ENCODE measurements at regions not wholly inside any gene's neighbourhood (a gene's known extent, or its start where the extent isn't known, plus 50 kb on each side); places are given as distances from the start of the nearest gene placed in this dataset.

DNA sequence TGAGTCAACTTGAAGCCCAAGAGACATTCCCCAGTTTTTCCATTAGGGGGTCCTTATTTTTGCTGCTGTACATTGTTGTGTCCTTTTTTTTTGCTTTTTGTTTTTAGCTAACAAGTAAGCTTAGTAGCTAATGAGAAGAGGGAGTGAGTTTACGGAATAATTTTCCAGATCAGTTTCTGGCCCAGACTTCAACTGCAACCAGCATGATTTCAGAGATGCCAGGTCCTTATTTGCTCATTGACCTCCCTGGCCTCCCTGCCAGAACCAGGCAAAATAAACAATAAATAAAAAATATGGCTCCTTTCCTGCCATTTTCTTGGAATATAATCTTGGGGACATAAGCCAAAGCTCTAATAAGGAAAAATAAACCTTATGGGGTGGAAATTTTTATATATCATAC is 185.9 kb downstream of the FAT3 start:
- no peak overlapping the region for H3K4me3 Mint-ChIP-seq
- H3K27me3 Mint-ChIP-seq, result no peaks in the 10 kb centered on the region
- no peaks in the 10 kb centered on the region for H3K9me3 Mint-ChIP-seq
- no peaks in the 10 kb centered on the region for H3K4me1 Mint-ChIP-seq
- no peak overlapping the region for H3K27ac Mint-ChIP-seq
- CTCF ChIA-PET, result no interaction called here
- DNase-seq, result no peak
- no peaks in the 10 kb centered on the region for H3K36me3 Mint-ChIP-seq

- Mint-ChIP-seq H3K4me3 (no peak overlapping the region), H3K27me3 (no peaks in the 10 kb centered on the region), H3K4me1 (no peaks in the 10 kb centered on the region), H3K36me3 (no peaks in the 10 kb centered on the region), H3K27ac (no peak overlapping the region), H3K9me3 (no peaks in the 10 kb centered on the region)
- CTCF ChIA-PET, result no interaction called here
- no peak for DNase-seq
These were observed 186.8 kb downstream of the FAT3 start for GRCh38 chr11:92411431-92411830.

DNA sequence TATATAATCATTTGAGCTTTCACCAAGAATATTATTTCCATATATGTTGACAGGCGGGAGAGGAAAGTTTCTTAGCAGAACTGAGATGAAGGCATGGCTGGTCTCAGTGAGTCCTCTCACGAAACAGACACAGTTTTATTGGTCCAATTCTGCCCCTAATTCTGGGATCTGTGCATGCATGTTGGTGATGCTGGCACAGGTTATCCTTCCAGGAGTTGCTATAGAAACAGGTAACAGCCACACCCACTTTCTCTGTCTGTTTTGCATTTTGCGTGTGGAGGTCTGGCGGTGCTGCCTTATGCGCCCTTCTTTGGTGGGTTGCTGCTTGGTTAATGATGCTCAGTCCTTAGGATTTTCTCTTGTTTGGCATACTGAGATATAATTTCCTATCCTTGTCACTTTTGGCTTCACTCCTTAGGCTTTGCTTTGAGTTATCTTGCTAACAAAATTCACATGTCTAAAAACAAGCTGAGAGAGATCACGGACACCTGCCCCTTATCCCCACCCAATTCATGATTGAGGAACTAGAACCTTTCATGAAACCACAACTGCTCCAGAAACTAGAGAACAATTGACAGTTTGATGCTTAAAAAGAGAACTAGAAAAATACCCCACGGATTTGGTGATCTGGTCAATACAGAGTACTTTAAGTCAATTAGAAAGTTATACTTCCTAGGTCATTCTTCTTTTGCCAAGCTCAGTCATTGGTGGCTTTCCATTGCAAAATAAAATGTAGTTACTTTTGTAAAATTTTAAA is 189.3 kb downstream of the FAT3 start:
- CTCF ChIA-PET, result no interaction called here
- Mint-ChIP-seq H3K4me1 (no peaks in the 10 kb centered on the region), H3K27me3 (no peaks in the 10 kb centered on the region), H3K4me3 (no peak overlapping the region), H3K9me3 (no peaks in the 10 kb centered on the region), H3K36me3 (no peaks in the 10 kb centered on the region), H3K27ac (no peak overlapping the region)
- no peak for DNase-seq

- H3K27me3 Mint-ChIP-seq, result no peaks in the 10 kb centered on the region
These were observed 192.5 kb downstream of the FAT3 start for GRCh38 chr11:92416971-92417725.

GRCh38 chr11:92423115-92424034 is 198.8 kb downstream of the FAT3 start:
- no peak for DNase-seq
- Mint-ChIP-seq H3K27ac (no peak overlapping the region), H3K27me3 (no peaks in the 10 kb centered on the region), H3K4me1 (no peaks in the 10 kb centered on the region), H3K36me3 (no peaks in the 10 kb centered on the region), H3K4me3 (no peak overlapping the region), H3K9me3 (peaks cover 2% of the 10 kb centered on the region)
- CTCF ChIA-PET, result no interaction called here

More at GRCh38 chr11:92416971-92417725, 192.5 kb downstream of the FAT3 start:
- CTCF ChIA-PET, result no interaction called here
- Mint-ChIP-seq H3K9me3 (no peaks in the 10 kb centered on the region), H3K36me3 (no peaks in the 10 kb centered on the region), H3K4me1 (no peaks in the 10 kb centered on the region), H3K4me3 (no peak overlapping the region), H3K27ac (no peak overlapping the region)
- no peak for DNase-seq

DNA sequence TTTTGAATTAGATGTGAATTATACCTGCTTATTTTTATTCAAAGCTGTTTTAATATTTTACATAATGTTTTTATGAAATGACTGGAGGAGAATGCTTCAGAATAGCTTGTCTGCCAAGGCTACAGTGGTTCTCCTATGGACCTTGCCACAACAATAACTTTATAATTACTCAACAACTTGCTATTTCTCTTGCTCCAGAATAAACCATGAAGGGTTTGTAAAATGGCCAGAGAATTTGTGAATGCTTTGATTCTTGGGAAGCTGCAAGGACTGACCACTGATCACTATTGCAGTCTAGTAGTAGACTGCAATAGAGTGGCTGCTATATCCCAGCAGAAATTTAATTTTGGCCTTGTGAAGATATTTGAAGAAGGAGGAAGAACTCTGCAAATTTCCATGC is 199.7 kb downstream of the FAT3 start:
- H3K9me3 Mint-ChIP-seq, result peaks cover 5% of the 10 kb centered on the region
- H3K27ac Mint-ChIP-seq, result no peak overlapping the region
- no peaks in the 10 kb centered on the region for H3K4me1 Mint-ChIP-seq
- H3K4me3 Mint-ChIP-seq, result no peak overlapping the region
- no peak for DNase-seq
- no peaks in the 10 kb centered on the region for H3K27me3 Mint-ChIP-seq
- CTCF ChIA-PET, result interaction anchor here (0.6 kb wide), 1 partner anchor 56 kb away, joined by 3 read pairs; no protein-coding TSS in a partner anchor
- H3K36me3 Mint-ChIP-seq, result no peaks in the 10 kb centered on the region

GRCh38 chr11:92425127-92425526 is 200.5 kb downstream of the FAT3 start:
- H3K36me3 Mint-ChIP-seq, result no peaks in the 10 kb centered on the region
- H3K4me1 Mint-ChIP-seq, result no peaks in the 10 kb centered on the region
- CTCF ChIA-PET, result no interaction called here
- H3K4me3 Mint-ChIP-seq, result no peak overlapping the region
- peaks cover 5% of the 10 kb centered on the region for H3K9me3 Mint-ChIP-seq
- DNase-seq, result no peak
- H3K27me3 Mint-ChIP-seq, result no peaks in the 10 kb centered on the region
- no peak overlapping the region for H3K27ac Mint-ChIP-seq

- no peaks in the 10 kb centered on the region for H3K36me3 Mint-ChIP-seq
- peaks cover 6% of the 10 kb centered on the region for H3K9me3 Mint-ChIP-seq
- CTCF ChIA-PET, result no interaction called here
- no peaks in the 10 kb centered on the region for H3K4me1 Mint-ChIP-seq
- H3K4me3 Mint-ChIP-seq, result no peak overlapping the region
- no peak for DNase-seq
- H3K27ac Mint-ChIP-seq, result no peak overlapping the region
- H3K27me3 Mint-ChIP-seq, result no peaks in the 10 kb centered on the region
These were observed 207.9 kb downstream of the FAT3 start for GRCh38 chr11:92432515-92432914.

DNA sequence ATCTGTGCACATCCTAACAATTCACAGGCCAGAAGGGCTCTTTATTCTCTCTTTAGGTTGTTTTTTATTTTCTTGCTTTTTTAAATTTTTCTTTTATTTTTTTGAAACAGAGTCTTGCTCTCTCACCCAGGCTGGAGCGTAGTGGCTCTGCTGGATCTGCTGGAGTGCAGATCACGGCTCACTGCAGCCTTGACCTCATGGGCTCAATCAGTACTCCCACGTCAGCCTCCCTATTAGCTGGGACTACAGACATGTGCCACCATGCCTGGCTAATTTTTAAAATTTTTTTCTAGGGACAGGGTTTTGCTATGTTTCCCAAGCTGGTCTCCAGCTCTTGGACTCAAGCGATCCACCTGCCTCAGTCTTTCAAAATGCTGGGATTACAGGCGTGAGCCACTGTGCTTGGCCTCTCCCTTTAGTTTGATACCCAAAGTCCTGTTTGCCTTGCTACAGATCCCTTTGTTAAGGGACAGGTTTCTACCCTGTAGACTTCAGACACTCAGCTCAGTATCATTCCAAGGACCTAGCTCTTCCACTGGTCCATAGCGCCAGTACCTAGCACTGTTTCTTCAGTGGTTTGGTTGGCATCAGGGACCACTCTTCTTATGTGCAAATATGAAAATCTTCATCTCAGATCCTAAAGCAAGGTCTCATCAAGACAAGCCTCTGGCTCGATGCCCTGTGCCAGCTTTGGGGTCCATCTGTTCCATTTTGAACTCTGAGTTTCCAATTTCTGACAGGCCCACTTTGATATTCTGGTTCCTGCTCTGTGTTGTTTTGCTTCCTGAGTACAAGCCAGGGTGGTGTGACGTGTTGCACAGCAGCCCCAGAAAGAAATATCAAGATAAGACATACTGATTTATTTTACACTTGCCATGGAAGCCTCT is 211.7 kb downstream of the FAT3 start:
- Mint-ChIP-seq H3K27me3 (no peaks in the 10 kb centered on the region), H3K27ac (no peak overlapping the region), H3K4me1 (no peaks in the 10 kb centered on the region), H3K9me3 (peaks cover 3% of the 10 kb centered on the region), H3K36me3 (no peaks in the 10 kb centered on the region), H3K4me3 (no peak overlapping the region)
- CTCF ChIA-PET, result no interaction called here
- DNase-seq, result no peak

DNA sequence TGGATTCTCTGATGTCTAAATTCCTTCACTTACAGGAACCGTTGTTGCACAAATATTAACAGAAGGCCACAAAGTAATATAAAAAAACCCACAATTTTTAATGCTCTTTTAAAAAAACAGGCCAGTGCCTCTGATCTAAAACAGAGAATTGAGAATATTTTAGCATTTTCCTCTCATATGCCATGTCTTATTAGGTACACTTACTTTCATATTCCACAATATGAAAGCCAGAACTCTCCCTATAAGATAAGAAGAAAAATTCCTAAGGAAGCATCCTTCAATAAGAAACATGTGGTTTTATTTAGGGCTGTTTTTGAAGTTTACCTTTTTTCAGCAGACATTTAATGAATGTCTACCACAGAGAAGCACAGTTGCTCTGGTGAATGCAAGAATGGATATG is 214.5 kb downstream of the FAT3 start:
- no peaks in the 10 kb centered on the region for H3K4me1 Mint-ChIP-seq
- no peak overlapping the region for H3K27ac Mint-ChIP-seq
- no peaks in the 10 kb centered on the region for H3K27me3 Mint-ChIP-seq
- peaks cover 2% of the 10 kb centered on the region for H3K9me3 Mint-ChIP-seq
- no peak overlapping the region for H3K4me3 Mint-ChIP-seq
- CTCF ChIA-PET, result no interaction called here
- DNase-seq, result no peak
- H3K36me3 Mint-ChIP-seq, result no peaks in the 10 kb centered on the region

DNA sequence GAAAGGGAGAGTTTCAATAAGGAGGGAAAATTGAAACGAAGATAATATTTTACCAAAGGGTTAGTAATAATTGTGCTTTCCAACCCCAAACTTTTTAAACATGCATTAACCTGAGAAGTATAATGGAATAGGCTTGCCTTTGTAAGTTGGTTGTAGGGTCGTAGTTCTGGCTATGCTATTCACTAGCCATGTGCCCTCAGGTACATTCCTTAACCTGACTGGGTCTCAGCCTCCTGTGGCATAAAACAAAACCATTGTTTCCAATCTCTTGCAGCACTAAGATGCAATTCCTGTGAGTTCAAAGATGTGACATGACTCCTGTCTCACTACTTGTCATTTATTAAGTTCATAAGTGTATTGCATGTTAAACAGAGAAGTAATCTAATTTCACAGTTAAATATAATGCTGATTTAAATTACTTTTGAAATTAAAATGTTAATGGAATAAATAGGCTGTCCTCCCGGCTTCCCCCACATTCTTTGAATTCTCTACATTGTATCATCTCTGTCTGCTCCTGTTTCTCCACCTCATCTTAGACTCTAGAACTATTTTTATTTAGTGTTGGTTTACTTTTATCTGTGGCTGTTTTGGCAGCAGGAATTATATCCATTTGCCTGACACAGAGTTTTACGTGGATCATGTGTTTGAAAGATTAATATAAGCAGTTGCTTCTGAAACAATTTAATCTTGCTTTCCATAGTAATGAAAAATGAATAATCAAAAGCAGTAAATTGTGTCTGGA is 216.3 kb downstream of the FAT3 start:
- CTCF ChIA-PET, result no interaction called here
- Mint-ChIP-seq H3K4me1 (no peaks in the 10 kb centered on the region), H3K36me3 (no peaks in the 10 kb centered on the region), H3K27me3 (no peaks in the 10 kb centered on the region), H3K4me3 (no peak overlapping the region), H3K9me3 (no peaks in the 10 kb centered on the region), H3K27ac (no peak overlapping the region)
- no peak for DNase-seq

GRCh38 chr11:92441443-92441726 is 216.8 kb downstream of the FAT3 start:
- no peak overlapping the region for H3K4me3 Mint-ChIP-seq
- H3K4me1 Mint-ChIP-seq, result no peaks in the 10 kb centered on the region
- H3K27me3 Mint-ChIP-seq, result no peaks in the 10 kb centered on the region
- CTCF ChIA-PET, result no interaction called here
- DNase-seq, result no peak
- no peak overlapping the region for H3K27ac Mint-ChIP-seq
- no peaks in the 10 kb centered on the region for H3K9me3 Mint-ChIP-seq
- H3K36me3 Mint-ChIP-seq, result no peaks in the 10 kb centered on the region

DNA sequence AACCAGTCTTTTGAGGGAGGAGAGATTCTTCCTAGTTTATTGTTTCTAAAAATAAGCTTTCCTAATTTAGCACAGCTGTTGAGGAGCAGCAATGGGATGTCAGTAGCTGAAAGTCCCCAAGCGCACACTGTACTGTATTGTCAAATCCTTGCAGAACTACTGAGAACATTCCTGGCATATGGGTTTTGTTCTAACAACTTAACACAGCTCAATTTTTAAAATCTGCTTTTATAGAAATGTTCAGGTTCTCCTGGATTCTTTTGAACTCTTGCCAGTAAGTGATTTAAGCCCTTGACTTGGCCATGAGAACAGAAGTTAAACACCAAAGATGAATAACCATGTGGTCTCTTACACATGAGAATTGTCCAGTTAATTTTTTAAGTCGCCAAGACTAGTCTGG is 218.6 kb downstream of the FAT3 start:
- no peaks in the 10 kb centered on the region for H3K4me1 Mint-ChIP-seq
- no peak overlapping the region for H3K4me3 Mint-ChIP-seq
- H3K27me3 Mint-ChIP-seq, result no peaks in the 10 kb centered on the region
- CTCF ChIA-PET, result no interaction called here
- no peak for DNase-seq
- H3K36me3 Mint-ChIP-seq, result no peaks in the 10 kb centered on the region
- no peaks in the 10 kb centered on the region for H3K9me3 Mint-ChIP-seq
- no peak overlapping the region for H3K27ac Mint-ChIP-seq
